Stimulated activated CD4-positive, alpha-beta T cell treated with anti-CD3 and anti-CD28 coated beads, Interleukin-2, amount 100 ng/mL, for 4 hours (primary cell): ENCODE measurements at regions not wholly inside any gene's neighbourhood (a gene's known extent, or its start where the extent isn't known, plus 50 kb on each side); places are given as distances from the start of the nearest gene placed in this dataset.
"Not testable (repeated sequence)": the region's sequence is repeated elsewhere in the genome, so short reads cannot be mapped to it uniquely, and the experiment has no call there.

Source experiments
- DNase-seq: peaks from one replicate; pipeline ENCODE4 v3.0.0-alpha.2; 2020; ENCODE audit warnings: low read depth

- DNase-seq = no peak
Measured at GRCh38 chrX:65971151-65971550, 68.7 kb downstream of the VSIG4 start.

GRCh38 chrX:65967159-65967558 lies 72.7 kb downstream of the VSIG4 start:
- not testable (repeated sequence) for DNase-seq

GRCh38 chrX:65961714-65962113 lies 78.2 kb downstream of the VSIG4 start:
- no peak for DNase-seq

GRCh38 chrX:65948103-65948502 lies 91.8 kb downstream of the VSIG4 start:
- DNase-seq = no peak

- no peak for DNase-seq
Measured at GRCh38 chrX:65941775-65942174, 98.1 kb downstream of the VSIG4 start.

- no peak for DNase-seq
Measured at GRCh38 chrX:65933085-65933589, 106.7 kb downstream of the VSIG4 start.

GRCh38 chrX:65932173-65933084 lies 107.5 kb downstream of the VSIG4 start:
- DNase-seq = peak; percentile 36

- no peak for DNase-seq
Measured at GRCh38 chrX:65928522-65928921, 111.4 kb downstream of the VSIG4 start.

GRCh38 chrX:65927386-65927785 lies 112.5 kb downstream of the VSIG4 start:
- DNase-seq = not testable (repeated sequence)

GRCh38 chrX:65926095-65927019 lies 113.5 kb downstream of the VSIG4 start:
- DNase-seq = no peak

GRCh38 chrX:65925592-65925991 lies 114.3 kb downstream of the VSIG4 start:
- DNase-seq = no peak

- no peak for DNase-seq
Measured at GRCh38 chrX:65925005-65925404, 114.9 kb downstream of the VSIG4 start.

GRCh38 chrX:65921363-65921762 lies 118.5 kb downstream of the VSIG4 start:
- DNase-seq = no peak

- no peak for DNase-seq
Measured at GRCh38 chrX:65920620-65921019, 119.3 kb downstream of the VSIG4 start.

GRCh38 chrX:65910899-65911298 lies 129.0 kb downstream of the VSIG4 start:
- DNase-seq = no peak

GRCh38 chrX:65903750-65904149 lies 136.1 kb downstream of the VSIG4 start:
- DNase-seq = no peak

- DNase-seq = no peak
Measured at GRCh38 chrX:65902011-65902410, 137.9 kb downstream of the VSIG4 start.

GRCh38 chrX:65900850-65901844 lies 138.7 kb downstream of the VSIG4 start:
- DNase-seq = no peak

GRCh38 chrX:65894133-65894532 lies 145.7 kb downstream of the VSIG4 start:
- DNase-seq = no peak

GRCh38 chrX:65891817-65892216 lies 148.1 kb downstream of the VSIG4 start:
- DNase-seq = not testable (repeated sequence)

- not testable (repeated sequence) for DNase-seq
Measured at GRCh38 chrX:65888150-65888549, 151.7 kb downstream of the VSIG4 start.
